ENCODE measurements at regions not wholly inside any gene's neighbourhood (a gene's known extent, or its start where the extent isn't known, plus 50 kb on each side); places are given as distances from the start of the nearest gene placed in this dataset.

DNA sequence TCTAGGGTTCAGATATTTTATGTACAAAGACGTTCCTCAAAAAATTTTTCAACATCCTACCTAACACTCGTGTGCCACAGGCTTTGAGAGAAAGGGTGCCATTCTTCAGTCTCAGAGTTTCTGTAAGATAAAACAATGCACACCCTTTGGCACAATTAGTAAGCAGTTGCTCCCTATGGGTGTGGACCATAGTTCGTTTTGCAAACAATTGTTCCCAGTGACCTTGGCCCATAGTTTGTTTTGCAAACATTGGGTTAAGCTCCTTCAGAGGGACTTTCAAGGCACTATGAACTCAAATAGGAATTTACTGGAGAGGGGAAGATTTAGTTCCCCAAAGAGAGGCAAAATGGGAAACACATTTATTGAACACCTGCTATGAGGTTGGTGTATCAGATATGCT lies 220.3 kb upstream of the CA10 start:
- FAIRE-seq: no peak
- no peak for DNase-seq (ENCODE audit: low spot score in 2 of 2)

DNA sequence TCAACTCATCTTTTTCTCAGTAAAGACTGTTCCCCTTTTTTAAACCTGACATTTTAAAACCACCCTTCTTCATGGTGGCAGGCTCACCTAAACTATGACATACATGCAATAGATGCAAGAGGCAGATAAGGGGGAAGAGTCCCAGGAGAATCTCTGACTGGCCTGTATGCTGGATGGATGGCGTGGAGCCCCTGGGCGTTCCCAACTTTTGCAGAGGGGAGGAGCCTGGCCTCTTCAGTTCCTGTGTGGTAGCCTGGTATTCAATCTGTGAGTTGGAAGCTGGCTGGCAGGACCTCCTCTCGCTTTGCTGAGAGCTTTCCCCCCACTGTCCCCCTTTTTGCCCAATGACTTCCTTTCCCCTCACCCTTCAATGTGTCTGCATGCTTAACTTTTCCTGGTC lies 217.6 kb upstream of the CA10 start:
- no peak for DNase-seq (ENCODE audit: low spot score in 2 of 2)
- no peak for FAIRE-seq

DNA sequence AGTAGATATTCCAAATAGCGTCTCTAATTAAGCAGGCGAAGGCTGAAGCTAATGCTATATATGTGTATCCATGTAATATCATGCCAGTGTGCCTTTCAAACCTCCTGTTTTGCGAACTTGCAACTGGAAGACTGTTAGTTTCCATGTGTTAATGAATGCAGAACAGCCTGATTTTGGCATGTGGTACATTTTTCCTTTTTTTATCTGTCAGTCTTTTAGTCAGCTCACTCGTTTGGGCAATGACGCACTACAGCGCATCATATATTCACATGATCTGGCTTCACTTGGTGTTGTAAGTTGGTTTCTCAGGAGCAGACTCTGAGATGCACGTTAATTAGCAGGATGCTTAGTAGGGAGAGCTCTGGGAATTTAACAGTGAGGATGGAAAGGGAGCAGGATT lies 210.4 kb upstream of the CA10 start:
- FAIRE-seq: no peak

DNA sequence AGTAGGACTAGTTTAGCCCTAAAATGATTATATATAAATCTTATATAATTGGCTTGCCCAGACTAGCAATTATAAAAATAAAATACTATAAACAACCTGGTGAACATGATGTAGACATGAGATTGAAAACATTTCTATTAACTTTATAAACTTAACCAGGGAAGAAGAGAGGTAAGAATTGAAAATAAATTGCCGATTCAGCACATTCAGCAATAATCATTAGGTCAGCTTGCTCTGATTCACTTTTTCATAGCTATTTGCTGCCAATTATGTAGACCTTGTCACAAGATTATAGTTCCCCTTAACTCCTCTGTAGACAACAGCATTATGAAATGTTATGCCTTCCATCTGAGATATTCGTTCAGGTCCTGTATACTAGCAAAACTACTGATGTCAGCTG lies 199.3 kb upstream of the CA10 start:
- no peak for DNase-seq (ENCODE audit: low spot score in 2 of 2)

More for the DNA sequence above, 210.4 kb upstream of the CA10 start:
- DNase-seq (ENCODE audit: low spot score in 2 of 2): no peak

DNA sequence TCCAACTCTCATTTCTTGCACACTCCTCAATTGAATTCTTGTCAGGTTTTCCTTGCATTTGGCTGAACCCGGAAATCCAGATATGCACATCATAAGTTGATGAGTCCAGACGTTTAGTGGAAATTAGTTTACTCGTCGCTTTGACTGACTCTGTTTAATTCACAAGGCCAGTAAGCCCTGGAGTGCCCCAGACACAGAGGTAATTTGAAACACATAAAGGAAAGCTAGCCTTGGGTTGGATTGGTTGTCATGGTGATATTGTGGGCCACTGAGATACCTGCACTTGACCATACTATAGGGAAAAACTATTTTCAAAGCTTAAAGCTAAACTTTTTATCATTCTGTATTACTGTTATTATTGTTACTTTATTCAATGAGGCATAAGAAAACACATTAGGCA lies 178.3 kb upstream of the CA10 start:
- no peak for DNase-seq (ENCODE audit: low spot score in 2 of 2)
- FAIRE-seq: no peak

More for the DNA sequence above, 199.3 kb upstream of the CA10 start:
- FAIRE-seq: no peak

DNA sequence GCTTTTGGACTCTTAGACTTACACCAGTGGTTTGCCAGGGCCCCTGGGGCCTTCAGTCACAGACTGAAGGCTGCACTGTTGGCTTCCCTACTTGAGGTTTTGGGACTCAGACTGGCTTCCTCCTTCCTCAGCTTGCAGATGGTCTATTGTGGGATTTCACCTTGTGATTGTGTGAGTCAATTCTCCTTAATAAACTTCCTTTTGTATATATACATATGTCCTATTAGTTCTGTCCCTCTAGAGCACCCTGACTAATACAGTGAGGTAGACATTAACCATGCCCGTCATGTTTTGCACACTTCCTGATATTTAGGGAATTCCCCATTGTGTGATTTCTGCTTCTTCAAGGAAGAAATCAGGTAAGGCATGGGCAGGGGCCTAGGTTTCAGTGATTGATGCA lies 147.8 kb upstream of the CA10 start:
- no peak for FAIRE-seq
- DNase-seq (ENCODE audit: low spot score in 2 of 2): no peak

DNA sequence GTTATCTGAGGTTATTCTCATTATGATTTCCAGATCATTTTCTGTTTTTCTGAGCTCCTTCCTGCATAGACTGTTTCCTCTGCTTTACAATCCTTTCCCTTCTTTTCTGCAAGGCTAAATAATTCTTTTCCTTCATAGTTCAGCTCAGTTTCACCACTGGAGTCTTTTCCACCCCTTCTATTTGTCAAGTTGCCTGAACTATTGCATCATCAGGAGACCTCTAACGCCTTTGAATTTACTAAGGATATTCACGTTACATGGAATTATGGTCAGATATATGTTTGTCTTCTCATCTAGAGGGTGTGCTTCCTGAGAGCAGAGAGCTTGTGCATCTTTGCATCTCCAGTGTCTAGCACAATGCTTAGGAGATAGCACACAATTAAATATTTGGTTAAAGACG lies 140.4 kb upstream of the CA10 start:
- DNase-seq (ENCODE audit: low spot score in 2 of 2) (no peak), FAIRE-seq (no peak)

DNA sequence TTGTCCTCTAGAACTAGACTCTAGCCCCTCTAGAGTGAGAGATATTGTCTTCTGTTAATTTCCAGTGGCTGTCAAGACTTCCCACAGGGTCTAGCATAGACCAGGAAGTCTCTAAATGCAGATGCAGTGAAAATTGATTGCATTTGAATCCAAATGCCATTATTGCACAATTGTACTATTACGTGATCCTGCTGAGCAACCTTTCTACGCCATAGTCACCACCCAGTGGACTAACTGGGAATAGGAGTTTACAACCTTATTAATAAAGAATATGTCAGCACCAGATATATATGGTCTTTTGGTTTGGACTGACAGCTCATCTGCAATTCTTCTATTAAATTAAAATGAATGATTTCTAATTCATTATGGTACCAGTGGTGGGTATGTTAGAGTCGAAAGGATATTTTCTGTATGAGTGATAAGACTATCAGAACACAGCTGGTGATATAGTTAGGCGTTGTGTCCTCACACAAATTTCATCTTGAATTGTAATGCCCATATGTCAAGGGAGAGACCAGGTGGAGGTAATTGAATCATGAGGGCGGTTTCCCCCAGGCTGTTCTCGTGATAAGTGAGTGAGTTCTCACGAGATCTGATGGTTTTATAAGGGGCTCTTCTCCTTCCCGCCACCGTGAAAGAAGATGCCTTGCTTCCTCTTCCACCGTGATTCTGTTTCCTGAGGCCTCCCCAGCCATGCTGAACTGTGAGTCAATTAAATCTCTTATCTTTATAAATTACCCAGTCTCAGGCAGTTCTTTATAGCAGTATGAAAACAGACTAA lies 138.9 kb upstream of the CA10 start:
- DNase-seq (ENCODE audit: low spot score in 2 of 2): no peak
- no peak for FAIRE-seq

DNA sequence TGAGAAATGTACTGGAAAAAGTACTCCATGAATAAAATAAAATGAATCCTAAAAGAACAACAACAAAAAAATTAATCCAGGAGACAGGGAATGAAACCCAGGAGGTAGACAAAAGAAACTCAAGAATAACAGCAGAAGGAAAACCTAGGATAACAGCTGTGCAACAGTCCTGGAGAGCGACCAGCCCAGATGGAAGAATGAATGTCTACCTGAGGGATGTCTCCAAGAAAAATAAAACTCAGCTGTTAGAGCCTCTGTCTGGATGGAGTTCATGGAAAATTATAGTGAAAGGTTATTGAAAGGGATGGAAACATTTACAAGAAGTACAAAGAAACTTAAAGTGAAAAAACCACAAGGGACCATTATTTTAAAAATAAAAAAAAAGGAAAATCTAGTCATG lies 135.8 kb upstream of the CA10 start:
- no peak for FAIRE-seq
- DNase-seq (ENCODE audit: low spot score in 2 of 2): no peak

DNA sequence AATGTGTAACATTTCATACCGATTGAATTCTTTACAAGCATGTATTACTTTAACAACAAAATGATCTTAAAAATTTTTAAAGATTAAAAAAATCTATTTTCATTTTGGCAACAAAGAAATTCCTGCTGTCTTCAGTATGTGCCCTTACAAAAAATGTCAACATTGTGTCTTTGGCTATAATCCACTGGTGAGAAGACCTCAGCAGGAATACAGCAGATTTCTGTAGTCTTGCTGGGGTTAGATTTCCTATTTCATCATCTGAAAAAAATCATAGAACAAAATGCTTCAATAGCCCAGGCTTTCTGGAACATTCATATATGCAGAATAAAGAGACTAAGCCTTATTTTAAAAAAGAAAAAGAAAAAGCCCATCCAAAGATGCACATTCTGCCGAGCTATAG lies 129.1 kb upstream of the CA10 start:
- no peak for FAIRE-seq
- DNase-seq (ENCODE audit: low spot score in 2 of 2): no peak

DNA sequence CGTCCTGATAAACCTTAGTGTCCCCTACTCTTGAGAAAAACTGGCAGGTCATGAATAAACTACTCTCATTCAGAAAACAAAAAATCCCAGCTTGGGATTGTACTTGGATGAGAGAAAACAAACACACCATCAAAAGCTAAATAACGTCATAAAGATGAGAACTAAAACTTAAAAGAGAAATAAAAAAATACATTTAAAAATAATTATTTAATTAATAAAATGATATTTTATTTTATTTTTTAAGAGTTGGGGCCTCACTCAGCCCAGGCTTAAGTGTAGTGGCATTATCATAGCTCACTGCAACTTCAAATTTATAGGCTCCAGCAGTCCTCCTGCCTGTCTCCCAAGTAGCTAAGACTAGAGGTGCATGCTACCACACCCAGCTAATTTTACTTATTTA lies 125.4 kb upstream of the CA10 start:
- DNase-seq (ENCODE audit: low spot score in 2 of 2) (no peak), FAIRE-seq (peak; percentile 33)

DNA sequence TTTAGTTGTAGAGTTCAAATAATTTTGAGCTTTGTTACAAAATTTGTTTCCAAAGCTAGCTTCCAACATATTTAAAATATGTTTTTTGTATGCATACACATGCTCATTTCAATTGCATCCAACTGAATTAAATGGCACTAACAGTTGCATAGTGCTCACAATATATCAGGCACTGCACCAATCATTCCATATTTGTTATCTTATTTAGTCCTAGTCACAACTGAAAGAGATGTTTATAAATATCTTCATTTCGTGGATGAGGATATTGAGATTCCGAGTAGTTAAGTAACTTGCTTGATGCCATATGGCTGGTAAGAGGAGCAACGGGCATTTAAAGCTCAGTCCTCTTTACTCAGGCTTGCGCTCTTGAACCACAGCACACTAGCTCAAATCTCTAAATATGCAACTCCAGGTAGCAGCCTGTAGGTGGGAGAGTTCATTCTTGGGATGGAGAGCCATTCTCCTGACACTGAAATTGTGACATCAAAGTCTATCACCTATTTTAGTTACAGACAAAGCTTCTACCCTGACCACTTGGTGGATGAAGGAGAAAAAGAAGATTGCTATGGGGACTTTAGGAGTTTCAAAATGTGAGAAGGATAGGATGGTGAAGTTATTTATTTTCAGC lies 118.0 kb upstream of the CA10 start:
- no peak for DNase-seq (ENCODE audit: low spot score in 2 of 2)
- no peak for FAIRE-seq

DNA sequence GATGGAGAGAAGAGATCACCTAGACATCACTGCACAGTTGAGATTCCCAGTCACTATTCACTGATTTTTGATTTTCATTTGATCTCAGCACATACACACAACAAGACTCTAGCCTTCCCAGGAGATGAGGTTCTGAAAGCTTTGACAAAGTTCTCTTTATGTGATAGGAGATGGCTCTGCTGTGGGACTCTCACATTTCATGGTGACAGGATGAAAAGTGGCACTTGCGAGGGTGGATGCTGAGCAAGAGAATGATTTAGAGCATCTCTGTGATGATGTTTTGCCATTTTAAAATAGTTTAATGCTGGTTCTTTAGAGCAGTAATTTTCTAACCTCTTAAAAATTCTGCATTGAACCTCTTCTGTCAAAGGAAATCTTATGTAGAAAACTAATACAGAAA lies 113.3 kb upstream of the CA10 start:
- FAIRE-seq: no peak
- DNase-seq (ENCODE audit: low spot score in 2 of 2): no peak

DNA sequence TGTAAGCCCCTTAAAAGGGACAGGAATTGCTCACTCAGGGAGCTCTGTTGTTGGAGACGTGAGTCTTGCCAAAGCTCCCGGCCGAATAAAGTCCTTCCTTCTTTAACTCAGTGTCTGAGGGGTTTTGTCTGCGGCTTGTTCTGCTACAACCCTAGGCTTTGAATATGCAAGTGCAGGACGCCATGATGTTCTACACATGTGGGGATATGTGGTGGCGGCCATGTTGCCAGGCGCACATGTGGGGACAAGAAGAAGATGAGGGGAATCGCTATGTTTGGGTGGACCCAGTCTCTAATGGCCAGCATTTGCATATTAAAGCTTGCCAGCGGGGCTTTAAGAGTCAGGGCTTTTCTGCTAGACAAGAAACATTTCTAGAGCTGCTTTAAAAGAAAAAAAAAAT lies 96.8 kb upstream of the CA10 start:
- no peak for DNase-seq (ENCODE audit: low spot score in 2 of 2)
- FAIRE-seq: no peak

DNA sequence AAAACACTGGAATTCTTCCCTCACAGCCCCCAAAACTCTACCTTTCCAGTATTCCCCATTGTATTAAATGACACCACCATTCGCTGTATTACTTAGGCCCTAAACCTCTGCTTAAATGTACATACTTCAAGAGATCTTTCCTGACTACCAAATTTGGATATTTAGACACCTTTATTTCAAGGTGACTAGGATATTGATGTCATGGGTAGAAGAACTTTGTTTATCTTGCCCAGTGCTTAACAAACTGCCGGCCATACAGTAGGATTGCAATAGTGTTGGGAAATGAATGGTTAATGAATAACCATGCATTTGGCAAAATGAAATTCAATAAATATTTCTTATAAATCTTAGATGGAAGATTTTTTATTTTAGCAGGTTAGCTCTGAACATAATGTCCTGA lies 86.2 kb upstream of the CA10 start:
- FAIRE-seq: no peak
- DNase-seq (ENCODE audit: low spot score in 2 of 2): no peak

DNA sequence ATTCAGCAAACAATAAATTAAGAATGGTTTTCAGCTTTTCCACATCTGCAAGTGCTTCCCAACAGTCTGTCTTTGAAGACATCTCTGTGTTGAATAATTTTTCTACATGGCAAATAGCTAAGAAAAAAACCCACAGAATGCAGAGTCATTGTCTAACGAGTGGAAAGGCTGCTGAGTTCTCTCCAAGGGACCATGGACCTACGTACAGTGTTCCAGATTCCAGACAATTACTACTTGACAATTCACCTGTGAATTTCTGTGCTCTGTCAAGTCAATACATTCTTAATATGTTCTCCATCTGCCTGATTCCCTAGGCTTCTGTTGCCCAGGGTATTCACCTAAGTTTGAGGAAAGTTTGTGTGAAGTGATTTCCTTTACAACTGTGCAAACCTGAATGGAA lies 83.8 kb upstream of the CA10 start:
- FAIRE-seq: no peak

DNA sequence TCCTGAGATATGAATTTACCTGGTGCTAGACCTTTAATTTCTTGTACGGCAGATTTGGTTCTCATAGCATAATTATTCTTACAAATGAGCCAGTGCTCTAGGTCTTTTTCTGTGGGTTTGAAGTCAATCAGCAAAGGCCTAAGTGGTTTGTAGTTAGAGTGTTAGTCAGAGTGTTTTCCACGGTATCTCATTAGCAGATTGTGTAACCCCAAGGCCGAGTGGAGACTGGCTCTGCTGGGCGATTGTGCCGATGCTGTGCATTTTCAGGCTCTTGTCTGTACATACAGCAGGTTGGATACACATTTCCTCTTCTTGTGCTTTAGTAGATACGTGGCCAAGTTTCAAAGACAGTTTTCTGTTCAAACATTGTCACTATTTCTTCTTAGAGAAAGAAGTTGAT lies 78.6 kb upstream of the CA10 start:
- DNase-seq (ENCODE audit: low spot score in 2 of 2) (no peak), FAIRE-seq (no peak)

More for the DNA sequence above, 83.8 kb upstream of the CA10 start:
- DNase-seq (ENCODE audit: low spot score in 2 of 2): no peak

DNA sequence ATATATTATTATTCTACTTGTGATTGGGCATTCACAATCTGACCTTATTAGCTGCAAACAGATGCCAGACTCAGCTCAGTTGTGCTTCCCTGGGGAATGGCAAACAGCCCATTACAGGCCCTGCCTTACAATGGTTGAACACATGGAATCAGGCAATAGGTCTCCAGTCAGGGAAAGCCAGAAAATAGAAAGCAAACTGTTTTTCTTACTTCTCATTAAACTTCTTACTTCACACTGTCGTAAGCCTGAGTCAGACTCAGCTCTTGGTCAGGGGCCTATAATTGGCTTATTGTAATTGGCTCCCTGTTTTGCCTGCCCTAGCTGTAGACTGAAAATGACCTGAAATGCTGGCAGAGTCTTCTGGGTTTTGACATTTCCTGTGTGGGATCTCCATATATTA lies 77.0 kb upstream of the CA10 start:
- DNase-seq (ENCODE audit: low spot score in 2 of 2): peak in 1 of 2 donors; percentile 3
- FAIRE-seq: no peak

DNA sequence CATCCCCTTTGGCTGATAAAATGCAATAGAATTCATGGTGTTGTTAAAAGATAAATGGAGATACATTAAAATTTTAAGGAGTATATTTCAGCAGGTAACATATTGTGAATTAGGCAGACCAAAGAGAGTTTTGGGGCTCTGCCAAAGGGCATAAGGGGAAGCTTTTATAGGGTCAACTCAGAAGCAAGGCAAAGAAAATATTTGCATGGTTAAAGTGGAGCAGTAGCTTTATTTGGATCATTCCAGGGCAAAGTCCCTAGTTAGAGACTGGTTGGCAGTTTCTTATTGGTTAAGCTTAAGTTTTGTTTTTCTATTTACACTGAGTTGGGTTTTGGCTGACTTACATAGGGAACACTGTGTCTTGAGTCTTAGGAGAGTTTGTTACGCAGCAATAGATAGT lies 75.1 kb upstream of the CA10 start:
- DNase-seq (ENCODE audit: low spot score in 2 of 2): no peak
- FAIRE-seq: no peak

DNA sequence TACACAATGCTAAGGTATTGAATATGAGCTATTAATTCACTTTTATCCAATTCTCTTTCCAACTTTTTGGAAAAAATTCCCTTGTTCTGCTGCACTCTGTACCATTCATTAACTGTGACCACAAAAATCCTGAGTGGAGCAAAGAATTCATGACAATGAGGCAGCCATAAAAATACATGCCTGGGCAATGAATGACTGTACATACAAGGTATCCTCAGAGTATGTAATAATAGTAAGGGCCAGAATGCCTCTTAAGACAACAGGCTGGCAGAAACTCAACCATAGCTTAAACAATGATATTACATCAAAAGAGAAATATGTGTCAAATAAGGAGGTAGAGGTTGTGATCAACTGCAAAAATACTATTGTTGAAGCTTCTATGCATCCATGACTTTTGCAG lies 74.7 kb upstream of the CA10 start:
- DNase-seq (ENCODE audit: low spot score in 2 of 2) (no peak), FAIRE-seq (no peak)

DNA sequence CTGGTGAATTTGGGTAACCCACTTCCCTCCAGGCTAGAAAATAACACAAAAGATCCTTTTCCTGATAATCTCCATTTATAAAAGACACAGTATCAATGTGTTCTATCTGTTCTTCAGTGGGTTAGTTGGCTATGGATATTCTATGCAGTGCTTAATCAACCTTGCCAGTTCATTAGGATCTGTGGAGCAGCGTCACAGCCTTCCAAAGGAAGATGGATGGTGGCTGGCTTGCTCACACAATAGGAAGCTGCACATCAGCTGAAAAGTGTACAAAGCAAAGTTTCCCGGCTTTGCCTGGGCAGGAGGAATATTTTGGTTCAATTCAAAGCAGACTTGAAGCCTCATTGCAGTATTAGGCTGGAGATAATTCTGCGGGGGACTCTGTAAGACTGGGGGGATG lies 70.3 kb upstream of the CA10 start:
- DNase-seq (ENCODE audit: low spot score in 2 of 2): no peak
- FAIRE-seq: no peak

DNA sequence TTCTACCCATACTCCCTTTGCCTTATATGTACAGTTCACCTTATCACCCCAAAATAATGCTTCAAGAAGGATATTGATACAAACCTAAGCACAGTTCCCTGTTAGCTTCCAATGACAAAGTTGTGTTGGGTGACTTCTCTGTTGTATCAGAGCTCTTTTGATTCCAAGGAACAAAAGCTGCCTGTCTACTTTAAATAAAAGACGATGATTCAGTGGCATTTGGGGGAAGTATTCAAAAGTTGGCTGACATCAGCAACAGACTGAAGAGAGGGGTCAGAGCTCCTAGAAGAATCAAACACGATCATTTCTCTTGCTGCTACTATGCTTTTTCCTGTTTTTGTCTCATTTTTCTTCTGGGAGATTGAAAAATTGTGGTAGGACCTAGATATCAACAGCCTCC lies 69.4 kb upstream of the CA10 start:
- FAIRE-seq (no peak), DNase-seq (ENCODE audit: low spot score in 2 of 2) (no peak)

DNA sequence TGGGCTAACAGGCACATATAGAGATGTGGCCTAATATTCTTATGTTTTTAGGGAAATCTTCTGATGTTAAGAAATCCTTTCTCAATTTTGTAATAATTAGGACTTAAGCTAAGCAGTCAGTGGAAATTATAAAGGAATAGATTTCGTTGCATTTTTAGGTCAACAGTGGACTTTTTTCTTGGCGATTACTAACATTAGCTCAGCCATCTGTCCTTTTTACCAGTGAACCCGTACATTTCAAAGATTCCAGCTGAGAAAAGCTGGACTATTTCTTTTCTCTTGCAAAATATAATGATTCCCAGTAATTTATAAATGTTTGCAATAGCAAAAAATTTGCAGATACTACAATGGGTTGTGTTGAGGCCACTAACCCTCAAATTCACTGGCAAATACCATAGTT lies 54.9 kb upstream of the CA10 start:
- FAIRE-seq: no peak
- DNase-seq (ENCODE audit: low spot score in 2 of 2): no peak

Measured in frontal cortex (tissue), 3 donors.